ENCODE measurements at regions not wholly inside any gene's neighbourhood (a gene's known extent, or its start where the extent isn't known, plus 50 kb on each side); places are given as distances from the start of the nearest gene placed in this dataset.

- TF ChIP-seq POLR2A (IDR thresholded peaks at IDR 0.05; ENCODE audit: low read depth, low read length) (no peak), TAF1 (IDR thresholded peaks at IDR 0.05; ENCODE audit: low read depth, low read length) (no peak)
Measured at GRCh38 chr5:116778032-116778431, 203.4 kb upstream of the SEMA6A start.
